ENCODE measurements at regions not wholly inside any gene's neighbourhood (a gene's known extent, or its start where the extent isn't known, plus 50 kb on each side); places are given as distances from the start of the nearest gene placed in this dataset.

- H3K36me3 ChIP-seq (replicated peaks in 1 of 2; ENCODE audit: insufficient read depth in 1 of 2, low read depth in 2 of 2), result no peaks in the 10 kb centered on the region
- no peaks in the 10 kb centered on the region for H3K9me3 ChIP-seq
- no peak for TF ChIP-seq POLR2A (IDR thresholded peaks at IDR 0.05)
- TF ChIP-seq, protein P1, sequence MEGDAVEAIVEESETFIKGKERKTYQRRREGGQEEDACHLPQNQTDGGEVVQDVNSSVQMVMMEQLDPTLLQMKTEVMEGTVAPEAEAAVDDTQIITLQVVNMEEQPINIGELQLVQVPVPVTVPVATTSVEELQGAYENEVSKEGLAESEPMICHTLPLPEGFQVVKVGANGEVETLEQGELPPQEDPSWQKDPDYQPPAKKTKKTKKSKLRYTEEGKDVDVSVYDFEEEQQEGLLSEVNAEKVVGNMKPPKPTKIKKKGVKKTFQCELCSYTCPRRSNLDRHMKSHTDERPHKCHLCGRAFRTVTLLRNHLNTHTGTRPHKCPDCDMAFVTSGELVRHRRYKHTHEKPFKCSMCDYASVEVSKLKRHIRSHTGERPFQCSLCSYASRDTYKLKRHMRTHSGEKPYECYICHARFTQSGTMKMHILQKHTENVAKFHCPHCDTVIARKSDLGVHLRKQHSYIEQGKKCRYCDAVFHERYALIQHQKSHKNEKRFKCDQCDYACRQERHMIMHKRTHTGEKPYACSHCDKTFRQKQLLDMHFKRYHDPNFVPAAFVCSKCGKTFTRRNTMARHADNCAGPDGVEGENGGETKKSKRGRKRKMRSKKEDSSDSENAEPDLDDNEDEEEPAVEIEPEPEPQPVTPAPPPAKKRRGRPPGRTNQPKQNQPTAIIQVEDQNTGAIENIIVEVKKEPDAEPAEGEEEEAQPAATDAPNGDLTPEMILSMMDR (IDR thresholded peaks at IDR 0.05), result no peak
- intact Hi-C loops (cut with DNase I), result no loop called here
- no peaks in the 10 kb centered on the region for H3K27me3 ChIP-seq
- no peaks in the 10 kb centered on the region for H3K4me1 ChIP-seq
- 22 to 49% methylated on average over 1 of the region's 1 CpG for WGBS, 2 donors
- no peak overlapping the region for H3K4me3 ChIP-seq
- ATAC-seq, result no peak
- DNase-seq, result no peak
- H3K27ac ChIP-seq, result no peak overlapping the region
These were observed 249.2 kb upstream of the ZSWIM2 start for GRCh38 chr2:187098154-187098553.

GRCh38 chr2:187093771-187094412, 244.9 kb upstream of the ZSWIM2 start:
- ATAC-seq, result no peak
- DNase-seq, result no peak
- Histone ChIP-seq H3K4me1 (no peaks in the 10 kb centered on the region), H3K4me3 (no peak overlapping the region), H3K27me3 (no peaks in the 10 kb centered on the region), H3K27ac (no peak overlapping the region), H3K9me3 (no peaks in the 10 kb centered on the region), H3K36me3 (replicated peaks in 1 of 2; ENCODE audit: insufficient read depth in 1 of 2, low read depth in 2 of 2) (no peaks in the 10 kb centered on the region)
- intact Hi-C loops (cut with DNase I), result no loop called here
- 59 to 76% methylated on average over 1 of the region's 1 CpG for WGBS, 2 donors
- no peak for TF ChIP-seq POLR2A (IDR thresholded peaks at IDR 0.05)
- TF ChIP-seq, protein P1 (IDR thresholded peaks at IDR 0.05), result no peak

DNA sequence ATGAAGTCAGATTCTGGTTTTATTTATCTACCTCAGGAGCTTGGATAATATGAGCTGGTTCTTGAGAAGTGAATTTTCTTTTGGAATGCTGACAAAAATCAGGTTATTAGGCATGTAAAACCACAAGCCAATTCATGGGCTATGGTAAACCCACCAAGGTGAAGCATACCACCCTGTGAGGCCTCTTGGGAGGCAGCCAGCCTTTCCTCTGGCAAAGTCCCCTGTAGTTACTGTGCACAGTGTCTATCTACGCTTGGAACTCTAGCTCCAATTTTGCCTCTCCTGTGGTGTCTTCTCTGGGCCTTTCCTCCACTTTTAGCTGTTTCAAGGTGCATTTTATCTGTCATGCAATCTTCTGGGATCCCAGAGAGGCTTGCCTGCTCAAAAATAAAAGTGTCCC, 242.7 kb upstream of the ZSWIM2 start:
- no peaks in the 10 kb centered on the region for H3K27me3 ChIP-seq
- no peaks in the 10 kb centered on the region for H3K4me1 ChIP-seq
- intact Hi-C loops (cut with DNase I), result no loop called here
- no peak for TF ChIP-seq POLR2A (IDR thresholded peaks at IDR 0.05)
- TF ChIP-seq, protein P1 (IDR thresholded peaks at IDR 0.05), result no peak
- no peaks in the 10 kb centered on the region for H3K9me3 ChIP-seq
- ATAC-seq (no peak), DNase-seq (no peak)
- H3K27ac ChIP-seq, result no peak overlapping the region
- WGBS, 2 donors, result 57 to 91% methylated on average over 1 of the region's 1 CpG
- H3K36me3 ChIP-seq (replicated peaks in 1 of 2; ENCODE audit: insufficient read depth in 1 of 2, low read depth in 2 of 2), result no peaks in the 10 kb centered on the region
- H3K4me3 ChIP-seq, result no peak overlapping the region

DNA sequence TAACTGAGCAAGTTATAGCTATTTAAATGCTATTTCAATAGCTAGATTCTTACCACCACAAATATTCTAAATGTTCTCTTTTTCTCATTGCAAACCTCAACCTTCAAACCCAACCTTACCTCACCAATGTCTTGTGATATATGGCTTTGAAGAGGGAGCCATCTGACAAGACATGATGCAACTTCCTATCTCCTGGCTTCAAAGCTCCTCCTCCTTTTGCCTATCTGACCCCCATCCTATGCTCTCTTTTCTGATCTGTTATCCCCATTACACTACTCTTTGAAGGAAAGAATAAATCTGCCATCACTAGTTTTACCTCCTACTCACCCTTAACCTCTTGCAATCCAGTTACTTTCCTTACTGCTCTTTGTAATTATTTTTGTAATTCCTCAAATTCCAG, 235.6 kb upstream of the ZSWIM2 start:
- Histone ChIP-seq H3K27ac (no peak overlapping the region), H3K4me3 (no peak overlapping the region), H3K4me1 (no peaks in the 10 kb centered on the region), H3K9me3 (no peaks in the 10 kb centered on the region), H3K27me3 (no peaks in the 10 kb centered on the region), H3K36me3 (replicated peaks in 1 of 2; ENCODE audit: insufficient read depth in 1 of 2, low read depth in 2 of 2) (no peaks in the 10 kb centered on the region)
- DNase-seq (no peak), ATAC-seq (no peak)
- intact Hi-C loops (cut with DNase I), result no loop called here
- TF ChIP-seq, protein P1 (IDR thresholded peaks at IDR 0.05), result no peak
- TF ChIP-seq POLR2A (IDR thresholded peaks at IDR 0.05), result no peak

- no peaks in the 10 kb centered on the region for H3K9me3 ChIP-seq
- H3K27me3 ChIP-seq, result no peaks in the 10 kb centered on the region
- H3K4me1 ChIP-seq, result no peaks in the 10 kb centered on the region
- H3K36me3 ChIP-seq (replicated peaks in 1 of 2; ENCODE audit: insufficient read depth in 1 of 2, low read depth in 2 of 2), result no peaks in the 10 kb centered on the region
- 62 to 75% methylated on average over 1 of the region's 1 CpG for WGBS, 2 donors
- no peak overlapping the region for H3K4me3 ChIP-seq
- intact Hi-C loops (cut with DNase I), result no loop called here
- TF ChIP-seq POLR2A (IDR thresholded peaks at IDR 0.05), result no peak
- TF ChIP-seq, protein P1 (IDR thresholded peaks at IDR 0.05), result no peak
- H3K27ac ChIP-seq, result no peak overlapping the region
- DNase-seq (no peak), ATAC-seq (no peak)
These were observed 232.5 kb upstream of the ZSWIM2 start for GRCh38 chr2:187081461-187081860.

Data from body of pancreas (tissue), 4 donors.